ENCODE measurements at regions not wholly inside any gene's neighbourhood (a gene's known extent, or its start where the extent isn't known, plus 50 kb on each side); places are given as distances from the start of the nearest gene placed in this dataset.

- Histone ChIP-seq H3K27ac (ENCODE audit: low read depth, low read length) (no peak overlapping the region), H3K27me3 (ENCODE audit: control insufficient read depth, insufficient read depth, low read length) (no peaks in the 10 kb centered on the region), H3K9me3 (ENCODE audit: control insufficient read depth, insufficient read depth, low read length) (peaks cover 18% of the 10 kb centered on the region; the same call in 1 of the 2 replicates), H3K4me3 (ENCODE audit: low read depth, low read length) (no peak overlapping the region)
- CTCF ChIA-PET = no interaction called here
- TF ChIP-seq CTCF (IDR thresholded peaks at IDR 0.05; ENCODE audit: low read depth, low read length) = no peak
- POLR2A ChIA-PET = no interaction called here
- DNase-seq (ENCODE audit: low read depth, low spot score) = no peak
Observed at GRCh38 chr20:54849741-54850140, 374.3 kb downstream of the DOK5 start.

GRCh38 chr20:54848984-54849538 is 373.7 kb downstream of the DOK5 start:
- CTCF ChIA-PET = no interaction called here
- Histone ChIP-seq H3K27me3 (ENCODE audit: control insufficient read depth, insufficient read depth, low read length) (no peaks in the 10 kb centered on the region), H3K9me3 (ENCODE audit: control insufficient read depth, insufficient read depth, low read length) (peaks cover 18% of the 10 kb centered on the region; the same call in 1 of the 2 replicates), H3K27ac (ENCODE audit: low read depth, low read length) (no peak overlapping the region), H3K4me3 (ENCODE audit: low read depth, low read length) (no peak overlapping the region)
- no peak for TF ChIP-seq CTCF (IDR thresholded peaks at IDR 0.05; ENCODE audit: low read depth, low read length)
- POLR2A ChIA-PET = no interaction called here
- no peak for DNase-seq (ENCODE audit: low read depth, low spot score)

- Histone ChIP-seq H3K9me3 (ENCODE audit: control insufficient read depth, insufficient read depth, low read length) (peaks cover 18% of the 10 kb centered on the region; the same call in 1 of the 2 replicates), H3K4me3 (ENCODE audit: low read depth, low read length) (no peak overlapping the region), H3K27me3 (ENCODE audit: control insufficient read depth, insufficient read depth, low read length) (no peaks in the 10 kb centered on the region), H3K27ac (ENCODE audit: low read depth, low read length) (no peak overlapping the region)
- ChIA-PET CTCF (no interaction called here), POLR2A (no interaction called here)
- TF ChIP-seq CTCF (IDR thresholded peaks at IDR 0.05; ENCODE audit: low read depth, low read length) = no peak
- DNase-seq (ENCODE audit: low read depth, low spot score) = no peak
Observed at GRCh38 chr20:54848262-54848661, 372.9 kb downstream of the DOK5 start.

- POLR2A ChIA-PET = no interaction called here
- no peak for DNase-seq (ENCODE audit: low read depth, low spot score)
- CTCF ChIA-PET = no interaction called here
Observed at GRCh38 chr20:54846948-54847347, 371.6 kb downstream of the DOK5 start.

GRCh38 chr20:54844346-54844745 is 369.0 kb downstream of the DOK5 start:
- POLR2A ChIA-PET = no interaction called here
- no peak overlapping the region for H3K27ac ChIP-seq (ENCODE audit: low read depth, low read length)
- TF ChIP-seq CTCF (IDR thresholded peaks at IDR 0.05; ENCODE audit: low read depth, low read length) = no peak
- no peaks in the 10 kb centered on the region for H3K27me3 ChIP-seq (ENCODE audit: control insufficient read depth, insufficient read depth, low read length)
- no peak overlapping the region for H3K4me3 ChIP-seq (ENCODE audit: low read depth, low read length)
- no peak for DNase-seq (ENCODE audit: low read depth, low spot score)
- CTCF ChIA-PET = interaction anchor here (0.6 kb wide), 1 partner anchor 143 kb away, joined by 3 read pairs; no protein-coding TSS in a partner anchor
- H3K9me3 ChIP-seq (ENCODE audit: control insufficient read depth, insufficient read depth, low read length) = peaks cover 10% of the 10 kb centered on the region

More at GRCh38 chr20:54846948-54847347, 371.6 kb downstream of the DOK5 start:
- no peak for TF ChIP-seq CTCF (IDR thresholded peaks at IDR 0.05; ENCODE audit: low read depth, low read length)
- Histone ChIP-seq H3K27me3 (ENCODE audit: control insufficient read depth, insufficient read depth, low read length) (no peaks in the 10 kb centered on the region), H3K27ac (ENCODE audit: low read depth, low read length) (no peak overlapping the region), H3K4me3 (ENCODE audit: low read depth, low read length) (no peak overlapping the region), H3K9me3 (ENCODE audit: control insufficient read depth, insufficient read depth, low read length) (peaks cover 12% of the 10 kb centered on the region; the same call in 1 of the 2 replicates)

All from AG04450 (cell line).